Activated CD4-positive, alpha-beta memory T cell treated with anti-CD3 and anti-CD28 coated beads, Interleukin-2, amount 10 ng/mL, durations not matched to agents 7 days and 5 days (primary cell): ENCODE measurements at regions not wholly inside any gene's neighbourhood (a gene's known extent, or its start where the extent isn't known, plus 50 kb on each side); places are given as distances from the start of the nearest gene placed in this dataset.

Experiments
- CTCF ChIA-PET: fragments of 350-600 bp; sonication (Branson Sonifier 250); formaldehyde crosslinking; loops from one replicate; lab custom pipeline; 2021; ENCODE audit warnings: antibody characterized with exemption, inconsistent platforms; lab: Charles Lee
- POLR2A ChIA-PET: fragments of 350-600 bp; sonication (Branson Sonifier 250); formaldehyde crosslinking; loops from one replicate; lab custom pipeline; 2021; ENCODE audit warnings: antibody characterized with exemption; lab: Charles Lee
- DNase-seq: peaks from one replicate; pipeline ENCODE4 v3.0.0-alpha.2; 2020
- H3K27ac Mint-ChIP-seq: one replicate; pipeline ENCODE4 v1.8.0; 2021; ENCODE audit warnings: mild to moderate bottlenecking, mixed read lengths
- H3K27me3 Mint-ChIP-seq: one replicate; pipeline ENCODE4 v1.8.0; 2021; ENCODE audit warnings: mixed read lengths
- H3K36me3 Mint-ChIP-seq: one replicate; pipeline ENCODE4 v1.8.0; 2021; ENCODE audit warnings: low read depth, mixed read lengths
- H3K4me1 Mint-ChIP-seq: one replicate; pipeline ENCODE4 v1.8.0; 2021; ENCODE audit warnings: mixed read lengths
- H3K4me3 Mint-ChIP-seq: one replicate; pipeline ENCODE4 v1.8.0; 2021; ENCODE audit warnings: mild to moderate bottlenecking, mixed read lengths
- H3K9me3 Mint-ChIP-seq: one replicate; pipeline ENCODE4 v1.8.0; 2021; ENCODE audit warnings: mixed read lengths

- H3K9me3 Mint-ChIP-seq, result peaks cover 10% of the 10 kb centered on the region
- no peaks in the 10 kb centered on the region for H3K27me3 Mint-ChIP-seq
- no peak overlapping the region for H3K27ac Mint-ChIP-seq
- DNase-seq, result no peak
- no peaks in the 10 kb centered on the region for H3K4me1 Mint-ChIP-seq
- CTCF ChIA-PET, result no interaction called here
- no peaks in the 10 kb centered on the region for H3K36me3 Mint-ChIP-seq
- POLR2A ChIA-PET, result no interaction called here
- no peak overlapping the region for H3K4me3 Mint-ChIP-seq
Observed at GRCh38 chr10:130773941-130774340, 537.6 kb downstream of the TCERG1L start.

DNA sequence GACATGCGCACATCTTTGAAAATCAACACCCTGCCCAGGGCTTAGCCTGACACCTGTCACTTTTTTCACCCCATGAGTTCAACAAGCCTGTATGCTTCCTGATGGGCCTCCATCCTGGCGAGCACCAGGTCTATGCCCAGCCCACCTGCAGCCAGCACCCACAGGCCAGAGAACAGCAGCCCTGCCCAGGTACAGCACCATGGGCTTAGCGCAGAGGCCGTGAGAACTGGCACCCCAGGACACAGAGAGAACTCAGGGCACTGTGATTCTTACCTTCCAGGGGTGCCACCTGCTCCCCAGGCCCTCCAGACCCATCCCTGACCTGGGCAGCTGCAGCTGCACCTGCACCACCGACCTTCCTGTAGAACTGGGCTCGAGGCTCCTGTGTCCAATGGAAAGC is 536.6 kb downstream of the TCERG1L start:
- H3K4me1 Mint-ChIP-seq, result no peaks in the 10 kb centered on the region
- CTCF ChIA-PET, result no interaction called here
- POLR2A ChIA-PET, result no interaction called here
- no peaks in the 10 kb centered on the region for H3K36me3 Mint-ChIP-seq
- no peak overlapping the region for H3K27ac Mint-ChIP-seq
- H3K27me3 Mint-ChIP-seq, result no peaks in the 10 kb centered on the region
- DNase-seq, result no peak
- H3K4me3 Mint-ChIP-seq, result no peak overlapping the region
- peaks cover 6% of the 10 kb centered on the region for H3K9me3 Mint-ChIP-seq

GRCh38 chr10:130775311-130775710 is 536.2 kb downstream of the TCERG1L start:
- H3K4me1 Mint-ChIP-seq, result no peaks in the 10 kb centered on the region
- DNase-seq, result no peak
- H3K9me3 Mint-ChIP-seq, result peaks cover 6% of the 10 kb centered on the region
- H3K27ac Mint-ChIP-seq, result no peak overlapping the region
- H3K27me3 Mint-ChIP-seq, result no peaks in the 10 kb centered on the region
- ChIA-PET CTCF (no interaction called here), POLR2A (no interaction called here)
- no peak overlapping the region for H3K4me3 Mint-ChIP-seq
- no peaks in the 10 kb centered on the region for H3K36me3 Mint-ChIP-seq

GRCh38 chr10:130776724-130777123 is 534.8 kb downstream of the TCERG1L start:
- CTCF ChIA-PET, result no interaction called here
- Mint-ChIP-seq H3K27ac (no peak overlapping the region), H3K4me3 (no peak overlapping the region), H3K27me3 (no peaks in the 10 kb centered on the region), H3K4me1 (no peaks in the 10 kb centered on the region), H3K9me3 (peaks cover 4% of the 10 kb centered on the region), H3K36me3 (no peaks in the 10 kb centered on the region)
- no peak for DNase-seq
- POLR2A ChIA-PET, result no interaction called here

- Mint-ChIP-seq H3K4me1 (no peaks in the 10 kb centered on the region), H3K36me3 (no peaks in the 10 kb centered on the region), H3K27ac (no peak overlapping the region), H3K27me3 (no peaks in the 10 kb centered on the region), H3K9me3 (peaks cover 9% of the 10 kb centered on the region), H3K4me3 (no peak overlapping the region)
- no peak for DNase-seq
- POLR2A ChIA-PET, result no interaction called here
- CTCF ChIA-PET, result no interaction called here
Observed at GRCh38 chr10:130777507-130778165, 533.9 kb downstream of the TCERG1L start.

DNA sequence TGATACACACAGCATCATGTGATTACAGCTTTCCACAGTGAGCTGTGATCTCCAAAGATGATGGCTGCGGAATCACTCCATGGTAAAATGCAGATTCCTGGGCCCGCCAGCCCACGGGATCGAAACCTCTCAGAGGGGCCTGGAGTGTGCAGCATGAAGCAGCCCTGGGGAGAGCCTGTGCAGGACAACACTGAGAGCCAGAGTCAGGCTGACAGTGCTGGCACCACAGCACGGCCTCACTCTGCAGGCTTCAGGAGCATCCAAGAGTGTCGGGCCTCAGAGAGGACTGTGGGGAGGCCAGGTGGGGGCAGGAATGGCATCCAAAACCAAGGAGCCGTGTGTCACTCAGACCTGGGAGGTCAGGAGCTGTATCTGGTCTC is 533.4 kb downstream of the TCERG1L start:
- POLR2A ChIA-PET, result no interaction called here
- Mint-ChIP-seq H3K27me3 (no peaks in the 10 kb centered on the region), H3K36me3 (no peaks in the 10 kb centered on the region), H3K4me1 (no peaks in the 10 kb centered on the region), H3K9me3 (peaks cover 9% of the 10 kb centered on the region), H3K27ac (no peak overlapping the region), H3K4me3 (no peak overlapping the region)
- CTCF ChIA-PET, result no interaction called here
- DNase-seq, result no peak

DNA sequence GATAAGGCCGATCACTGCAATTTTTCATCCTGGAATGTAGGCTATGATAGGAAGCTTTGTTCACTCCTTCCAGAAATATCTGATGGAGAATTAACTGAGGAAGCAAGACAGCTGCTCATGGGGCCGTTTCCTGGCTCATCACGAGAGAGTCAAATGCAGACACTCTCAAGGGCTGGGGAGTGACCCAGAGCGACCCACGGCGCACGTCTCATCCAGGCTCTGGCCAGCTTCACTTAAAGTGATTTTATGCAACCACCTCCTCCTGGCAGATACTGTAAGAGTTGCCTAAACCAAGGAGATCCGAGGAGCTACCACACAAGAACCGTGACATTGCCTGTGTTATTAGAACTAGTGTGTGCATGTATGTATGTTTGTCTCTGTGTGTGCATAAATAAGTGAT is 530.8 kb downstream of the TCERG1L start:
- CTCF ChIA-PET, result no interaction called here
- Mint-ChIP-seq H3K27me3 (no peaks in the 10 kb centered on the region), H3K4me3 (no peak overlapping the region), H3K9me3 (peaks cover 7% of the 10 kb centered on the region), H3K27ac (no peak overlapping the region), H3K4me1 (no peaks in the 10 kb centered on the region), H3K36me3 (no peaks in the 10 kb centered on the region)
- POLR2A ChIA-PET, result no interaction called here
- no peak for DNase-seq

DNA sequence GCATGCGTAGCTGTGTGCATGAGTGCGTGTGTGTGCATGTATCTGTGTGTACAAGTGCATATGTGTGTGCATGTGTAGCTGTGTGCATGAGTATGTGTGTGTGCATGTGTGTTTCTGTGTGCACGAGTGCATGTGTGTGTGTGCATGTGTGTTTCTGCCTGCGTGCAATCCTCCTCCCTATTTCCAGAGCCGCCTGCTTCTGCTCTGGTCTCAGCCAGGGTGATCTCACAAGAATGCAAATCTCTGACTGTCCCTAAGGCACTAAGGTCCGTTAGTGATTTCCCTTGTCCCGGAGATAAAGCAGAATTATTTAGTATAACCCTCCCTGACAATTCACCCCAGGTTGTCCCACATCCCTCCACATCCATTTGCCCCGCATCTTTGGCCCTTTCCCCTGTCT is 530.3 kb downstream of the TCERG1L start:
- Mint-ChIP-seq H3K36me3 (no peaks in the 10 kb centered on the region), H3K27ac (no peak overlapping the region), H3K4me1 (no peaks in the 10 kb centered on the region), H3K4me3 (no peak overlapping the region), H3K9me3 (peaks cover 7% of the 10 kb centered on the region), H3K27me3 (no peaks in the 10 kb centered on the region)
- no peak for DNase-seq
- POLR2A ChIA-PET, result no interaction called here
- CTCF ChIA-PET, result no interaction called here

- no peak overlapping the region for H3K27ac Mint-ChIP-seq
- no peaks in the 10 kb centered on the region for H3K4me1 Mint-ChIP-seq
- no peak for DNase-seq
- H3K36me3 Mint-ChIP-seq, result no peaks in the 10 kb centered on the region
- CTCF ChIA-PET, result no interaction called here
- H3K4me3 Mint-ChIP-seq, result no peak overlapping the region
- POLR2A ChIA-PET, result no interaction called here
- peaks cover 7% of the 10 kb centered on the region for H3K9me3 Mint-ChIP-seq
- no peaks in the 10 kb centered on the region for H3K27me3 Mint-ChIP-seq
Observed at GRCh38 chr10:130781623-130782022, 529.9 kb downstream of the TCERG1L start.

DNA sequence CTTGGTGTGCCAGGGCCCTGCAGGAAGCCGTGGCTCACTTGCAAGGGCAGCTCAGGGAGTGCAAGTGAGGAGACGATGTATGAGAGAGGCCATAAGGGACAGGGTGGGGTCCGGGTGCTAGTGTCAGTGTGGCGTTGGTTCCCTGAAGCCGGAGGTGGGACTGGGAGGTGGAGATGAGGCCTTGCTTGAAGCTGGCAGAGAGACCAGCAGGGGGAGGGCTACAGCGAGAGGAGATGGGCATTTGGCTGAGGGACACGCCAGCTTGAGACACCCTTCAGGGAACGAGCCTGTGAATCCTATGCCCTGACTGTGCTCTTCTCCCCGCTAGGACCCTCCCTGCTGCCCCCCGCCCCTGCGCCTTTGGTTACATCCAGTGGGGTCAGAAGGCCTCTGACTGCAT is 529.1 kb downstream of the TCERG1L start:
- Mint-ChIP-seq H3K4me1 (no peaks in the 10 kb centered on the region), H3K9me3 (peaks cover 7% of the 10 kb centered on the region), H3K27ac (no peak overlapping the region), H3K27me3 (no peaks in the 10 kb centered on the region), H3K36me3 (no peaks in the 10 kb centered on the region), H3K4me3 (no peak overlapping the region)
- ChIA-PET POLR2A (no interaction called here), CTCF (no interaction called here)
- no peak for DNase-seq

GRCh38 chr10:130784326-130784725 is 527.2 kb downstream of the TCERG1L start:
- Mint-ChIP-seq H3K36me3 (no peaks in the 10 kb centered on the region), H3K27ac (no peak overlapping the region), H3K9me3 (peaks cover 10% of the 10 kb centered on the region), H3K4me1 (no peaks in the 10 kb centered on the region), H3K4me3 (no peak overlapping the region), H3K27me3 (no peaks in the 10 kb centered on the region)
- ChIA-PET CTCF (no interaction called here), POLR2A (no interaction called here)
- no peak for DNase-seq

GRCh38 chr10:130786365-130786966 is 525.1 kb downstream of the TCERG1L start:
- POLR2A ChIA-PET, result no interaction called here
- peaks cover 8% of the 10 kb centered on the region for H3K9me3 Mint-ChIP-seq
- no peaks in the 10 kb centered on the region for H3K36me3 Mint-ChIP-seq
- no peaks in the 10 kb centered on the region for H3K4me1 Mint-ChIP-seq
- DNase-seq, result no peak
- H3K4me3 Mint-ChIP-seq, result no peak overlapping the region
- H3K27me3 Mint-ChIP-seq, result no peaks in the 10 kb centered on the region
- H3K27ac Mint-ChIP-seq, result no peak overlapping the region
- CTCF ChIA-PET, result no interaction called here

GRCh38 chr10:130787243-130787642 is 524.3 kb downstream of the TCERG1L start:
- Mint-ChIP-seq H3K9me3 (peaks cover 6% of the 10 kb centered on the region), H3K27ac (no peak overlapping the region), H3K36me3 (no peaks in the 10 kb centered on the region), H3K4me1 (no peaks in the 10 kb centered on the region), H3K27me3 (no peaks in the 10 kb centered on the region), H3K4me3 (no peak overlapping the region)
- ChIA-PET POLR2A (no interaction called here), CTCF (no interaction called here)
- DNase-seq, result no peak

- ChIA-PET CTCF (no interaction called here), POLR2A (no interaction called here)
- H3K36me3 Mint-ChIP-seq, result no peaks in the 10 kb centered on the region
- H3K4me3 Mint-ChIP-seq, result no peak overlapping the region
- H3K27me3 Mint-ChIP-seq, result no peaks in the 10 kb centered on the region
- no peaks in the 10 kb centered on the region for H3K4me1 Mint-ChIP-seq
- no peak overlapping the region for H3K27ac Mint-ChIP-seq
- peaks cover 4% of the 10 kb centered on the region for H3K9me3 Mint-ChIP-seq
- no peak for DNase-seq
Observed at GRCh38 chr10:130787821-130788220, 523.7 kb downstream of the TCERG1L start.
